ENCODE measurements at regions not wholly inside any gene's neighbourhood (a gene's known extent, or its start where the extent isn't known, plus 50 kb on each side); places are given as distances from the start of the nearest gene placed in this dataset.

- Mint-ChIP-seq H3K27me3 (ENCODE audit: insufficient read depth) (no peaks in the 10 kb centered on the region), H3K4me3 (no peak overlapping the region), H3K36me3 (ENCODE audit: low read depth) (no peaks in the 10 kb centered on the region), H3K9me3 (peaks cover 45% of the 10 kb centered on the region), H3K4me1 (no peaks in the 10 kb centered on the region), H3K27ac (no peak overlapping the region)
- Histone ChIP-seq H3K4me1 (ENCODE audit: control insufficient read depth, insufficient read depth, low read length) (no peaks in the 10 kb centered on the region), H3K27ac (ENCODE audit: low read depth, low read length) (no peak overlapping the region), H3K27me3 (ENCODE audit: control insufficient read depth, insufficient read depth, low read length, poor library complexity, severe bottlenecking) (no peaks in the 10 kb centered on the region), H3K36me3 (ENCODE audit: control insufficient read depth, insufficient read depth, low read length) (no peaks in the 10 kb centered on the region), H3K4me3 (ENCODE audit: low read length) (no peak overlapping the region), H3K9ac (ENCODE audit: extremely low read depth, low read length, poor library complexity, severe bottlenecking) (no peak overlapping the region), H3K9me3 (ENCODE audit: control insufficient read depth, low read length) (no peaks in the 10 kb centered on the region)
- no peak for DNase-seq
- 100% methylated on average over 1 of the region's 2 CpGs; no CpG with 5 or more reads in 1 of the 2 experiments for WGBS, 2 experiments (ENCODE audit: insufficient coverage in 1 of 2, insufficient read length in 1 of 2)
- TF ChIP-seq CTCF (conservative IDR thresholded peaks at IDR 0.05): no peak
Observed at GRCh38 chrX:80098038-80098437, 83.5 kb downstream of the TBX22 start.

GRCh38 chrX:80120335-80120734, 105.8 kb downstream of the TBX22 start:
- Histone ChIP-seq H3K4me3 (ENCODE audit: low read length) (no peak overlapping the region), H3K36me3 (ENCODE audit: control insufficient read depth, insufficient read depth, low read length) (no peaks in the 10 kb centered on the region), H3K27me3 (ENCODE audit: control insufficient read depth, insufficient read depth, low read length, poor library complexity, severe bottlenecking) (no peaks in the 10 kb centered on the region), H3K9me3 (ENCODE audit: control insufficient read depth, low read length) (no peaks in the 10 kb centered on the region), H3K4me1 (ENCODE audit: control insufficient read depth, insufficient read depth, low read length) (no peaks in the 10 kb centered on the region), H3K9ac (ENCODE audit: extremely low read depth, low read length, poor library complexity, severe bottlenecking) (no peak overlapping the region), H3K27ac (ENCODE audit: low read depth, low read length) (no peak overlapping the region)
- no peak for TF ChIP-seq CTCF (conservative IDR thresholded peaks at IDR 0.05)
- peaks cover 29% of the 10 kb centered on the region for H3K9me3 Mint-ChIP-seq
- H3K4me1 Mint-ChIP-seq: no peaks in the 10 kb centered on the region
- H3K27ac Mint-ChIP-seq: no peak overlapping the region
- DNase-seq: no peak
- WGBS, 2 experiments (ENCODE audit: insufficient coverage in 1 of 2, insufficient read length in 1 of 2): 88% methylated on average over 1 of the region's 1 CpG; no CpG with 5 or more reads in 1 of the 2 experiments
- no peaks in the 10 kb centered on the region for H3K27me3 Mint-ChIP-seq (ENCODE audit: insufficient read depth)
- H3K4me3 Mint-ChIP-seq: no peak overlapping the region
- H3K36me3 Mint-ChIP-seq (ENCODE audit: low read depth): no peaks in the 10 kb centered on the region

- peaks cover 43% of the 10 kb centered on the region for H3K9me3 Mint-ChIP-seq
- WGBS, 2 experiments (ENCODE audit: insufficient coverage in 1 of 2, insufficient read length in 1 of 2): no CpG with 5 or more reads among the region's 1 CpG
- no peak for DNase-seq
- Histone ChIP-seq H3K9me3 (ENCODE audit: control insufficient read depth, low read length) (no peaks in the 10 kb centered on the region), H3K4me3 (ENCODE audit: low read length) (no peak overlapping the region), H3K9ac (ENCODE audit: extremely low read depth, low read length, poor library complexity, severe bottlenecking) (no peak overlapping the region), H3K4me1 (ENCODE audit: control insufficient read depth, insufficient read depth, low read length) (no peaks in the 10 kb centered on the region), H3K36me3 (ENCODE audit: control insufficient read depth, insufficient read depth, low read length) (no peaks in the 10 kb centered on the region), H3K27me3 (ENCODE audit: control insufficient read depth, insufficient read depth, low read length, poor library complexity, severe bottlenecking) (no peaks in the 10 kb centered on the region), H3K27ac (ENCODE audit: low read depth, low read length) (no peak overlapping the region)
- no peak for TF ChIP-seq CTCF (conservative IDR thresholded peaks at IDR 0.05)
- no peaks in the 10 kb centered on the region for H3K27me3 Mint-ChIP-seq (ENCODE audit: insufficient read depth)
- no peak overlapping the region for H3K4me3 Mint-ChIP-seq
- no peak overlapping the region for H3K27ac Mint-ChIP-seq
- H3K36me3 Mint-ChIP-seq (ENCODE audit: low read depth): no peaks in the 10 kb centered on the region
- no peaks in the 10 kb centered on the region for H3K4me1 Mint-ChIP-seq
Observed at GRCh38 chrX:80138938-80139337, 124.4 kb downstream of the TBX22 start.
